AG09309 (cell line): ENCODE measurements at regions not wholly inside any gene's neighbourhood (a gene's known extent, or its start where the extent isn't known, plus 50 kb on each side); places are given as distances from the start of the nearest gene placed in this dataset.

ENCODE experiments used
- DNase-seq: peaks from one replicate; pipeline ENCODE4 v3.0.0-alpha.2; 2010; ENCODE audit warnings: low read depth
- H3K4me3 ChIP-seq: 2 replicates; pipeline ENCODE4 v1.5.1; 2011; ENCODE audit warnings: mild to moderate bottlenecking, low read depth, low read length, moderate library complexity; ENCODE audit not compliant: control insufficient read depth
- CTCF ChIP-seq: IDR thresholded peaks from 2 replicates; pipeline ENCODE4 v1.5.1; 2011; ENCODE audit warnings: mild to moderate bottlenecking, low read depth, low read length, inconsistent platforms; ENCODE audit not compliant: insufficient read depth, control insufficient read depth; ENCODE audit errors: missing control alignments

- TF ChIP-seq CTCF, result no peak
- no peak overlapping the region for H3K4me3 ChIP-seq
- DNase-seq, result no peak
These were observed 70.2 kb upstream of the ZNF804A start for GRCh38 chr2:184528119-184528518.

- no peak for DNase-seq
- no peak overlapping the region for H3K4me3 ChIP-seq
- TF ChIP-seq CTCF, result no peak
These were observed 68.1 kb upstream of the ZNF804A start for GRCh38 chr2:184530239-184530638.

GRCh38 chr2:184530959-184531358 is 67.4 kb upstream of the ZNF804A start:
- TF ChIP-seq CTCF, result no peak
- no peak overlapping the region for H3K4me3 ChIP-seq
- no peak for DNase-seq

- H3K4me3 ChIP-seq, result no peak overlapping the region
- TF ChIP-seq CTCF, result no peak
- no peak for DNase-seq
These were observed 65.8 kb upstream of the ZNF804A start for GRCh38 chr2:184532551-184532950.

GRCh38 chr2:184534986-184535385 is 63.3 kb upstream of the ZNF804A start:
- no peak for DNase-seq

GRCh38 chr2:184540246-184540789 is 58.0 kb upstream of the ZNF804A start:
- H3K4me3 ChIP-seq, result no peak overlapping the region
- no peak for DNase-seq
- no peak for TF ChIP-seq CTCF

More at GRCh38 chr2:184534986-184535385, 63.3 kb upstream of the ZNF804A start:
- TF ChIP-seq CTCF, result no peak
- no peak overlapping the region for H3K4me3 ChIP-seq

GRCh38 chr2:184541591-184541990 is 56.7 kb upstream of the ZNF804A start:
- no peak for TF ChIP-seq CTCF
- no peak overlapping the region for H3K4me3 ChIP-seq
- DNase-seq, result no peak
